Heart left ventricle (tissue), 13 donors: ENCODE measurements at regions not wholly inside any gene's neighbourhood (a gene's known extent, or its start where the extent isn't known, plus 50 kb on each side); places are given as distances from the start of the nearest gene placed in this dataset.

Experiments used
- POLR2A ChIP-seq, 2 donors: fragments of 450-650 bp; IDR thresholded peaks; one replicate each; pipeline ENCODE4 v1.6.1; 2017; ENCODE audit warnings: antibody characterized with exemption in 2 of 2, mild to moderate bottlenecking in 2 of 2, moderate library complexity in 2 of 2
- TF ChIP-seq, protein P1 (sequence below), 12 donors: fragments of 200-600 bp; sonication (generic) in 4 of 12; IDR thresholded peaks; one replicate each; pipeline versions ENCODE4 v1.5.0 to v1.8.0; 2018 to 2022; ENCODE audit warnings: antibody characterized with exemption in 12 of 12, mild to moderate bottlenecking in 5 of 12
- donor health status: ischemic (EF 13 %, LVEDD 7.1; RV severe dilation, severe dysfunction).
- donor health status: DM: no; HTN: yes; CAD: no.
- donor health status: DM: no; HTN: no; CAD: no.
- donor health status: ischemic (EF 25% LVEDD 6.9; RV normal size, moderate dysfunction).
- donor health status: ischemic (EF 25% LVEDD 5.7; RV mildly dilated, moderate dysfunction).
- donor health status: ischemic (EF 35%, LVEDD 5.7; RV mildly dilated, moderate dysfunction).
- donor health status: nonischemic (EF 11% LVEDD 7.7; RV severe dilation, severe dysfunction).
- donor health status: DM: yes; HTN: yes; CAD: no.
- donor health status: PGD.
- donor health status: ischemic (EF 29% LVEDD 5.4; RV normal size, mild dysfunction).
- donor health status: nonischemic (EF 23%, LVEDD 6.1; RV moderate dilation, normal function).

DNA sequence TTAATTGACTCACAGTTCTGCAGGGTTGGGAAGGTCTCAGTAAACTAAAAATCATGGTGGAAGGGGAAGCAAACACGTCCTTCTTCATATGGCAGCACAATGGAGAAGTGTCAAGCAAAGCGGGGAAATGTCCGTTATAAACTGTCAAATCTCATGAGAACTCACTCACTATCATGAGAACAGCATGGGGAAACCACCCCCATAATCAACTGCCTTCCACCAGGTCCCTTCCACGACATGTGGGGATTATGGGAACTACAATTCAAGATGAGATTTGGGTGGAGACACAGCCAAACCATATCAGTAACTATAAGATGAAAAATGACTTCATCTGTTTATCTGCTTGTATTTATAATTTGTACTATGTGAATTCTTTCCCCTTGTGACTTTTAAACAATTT is 577.6 kb upstream of the MDGA2 start:
- TF ChIP-seq, protein P1, sequence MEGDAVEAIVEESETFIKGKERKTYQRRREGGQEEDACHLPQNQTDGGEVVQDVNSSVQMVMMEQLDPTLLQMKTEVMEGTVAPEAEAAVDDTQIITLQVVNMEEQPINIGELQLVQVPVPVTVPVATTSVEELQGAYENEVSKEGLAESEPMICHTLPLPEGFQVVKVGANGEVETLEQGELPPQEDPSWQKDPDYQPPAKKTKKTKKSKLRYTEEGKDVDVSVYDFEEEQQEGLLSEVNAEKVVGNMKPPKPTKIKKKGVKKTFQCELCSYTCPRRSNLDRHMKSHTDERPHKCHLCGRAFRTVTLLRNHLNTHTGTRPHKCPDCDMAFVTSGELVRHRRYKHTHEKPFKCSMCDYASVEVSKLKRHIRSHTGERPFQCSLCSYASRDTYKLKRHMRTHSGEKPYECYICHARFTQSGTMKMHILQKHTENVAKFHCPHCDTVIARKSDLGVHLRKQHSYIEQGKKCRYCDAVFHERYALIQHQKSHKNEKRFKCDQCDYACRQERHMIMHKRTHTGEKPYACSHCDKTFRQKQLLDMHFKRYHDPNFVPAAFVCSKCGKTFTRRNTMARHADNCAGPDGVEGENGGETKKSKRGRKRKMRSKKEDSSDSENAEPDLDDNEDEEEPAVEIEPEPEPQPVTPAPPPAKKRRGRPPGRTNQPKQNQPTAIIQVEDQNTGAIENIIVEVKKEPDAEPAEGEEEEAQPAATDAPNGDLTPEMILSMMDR (IDR thresholded peaks at IDR 0.05) = no peak
- TF ChIP-seq POLR2A (IDR thresholded peaks at IDR 0.05) = no peak
